ENCODE measurements at regions not wholly inside any gene's neighbourhood (a gene's known extent, or its start where the extent isn't known, plus 50 kb on each side); places are given as distances from the start of the nearest gene placed in this dataset.
"Not testable (repeated sequence)": the region's sequence is repeated elsewhere in the genome, so short reads cannot be mapped to it uniquely, and the experiment has no call there.

DNA sequence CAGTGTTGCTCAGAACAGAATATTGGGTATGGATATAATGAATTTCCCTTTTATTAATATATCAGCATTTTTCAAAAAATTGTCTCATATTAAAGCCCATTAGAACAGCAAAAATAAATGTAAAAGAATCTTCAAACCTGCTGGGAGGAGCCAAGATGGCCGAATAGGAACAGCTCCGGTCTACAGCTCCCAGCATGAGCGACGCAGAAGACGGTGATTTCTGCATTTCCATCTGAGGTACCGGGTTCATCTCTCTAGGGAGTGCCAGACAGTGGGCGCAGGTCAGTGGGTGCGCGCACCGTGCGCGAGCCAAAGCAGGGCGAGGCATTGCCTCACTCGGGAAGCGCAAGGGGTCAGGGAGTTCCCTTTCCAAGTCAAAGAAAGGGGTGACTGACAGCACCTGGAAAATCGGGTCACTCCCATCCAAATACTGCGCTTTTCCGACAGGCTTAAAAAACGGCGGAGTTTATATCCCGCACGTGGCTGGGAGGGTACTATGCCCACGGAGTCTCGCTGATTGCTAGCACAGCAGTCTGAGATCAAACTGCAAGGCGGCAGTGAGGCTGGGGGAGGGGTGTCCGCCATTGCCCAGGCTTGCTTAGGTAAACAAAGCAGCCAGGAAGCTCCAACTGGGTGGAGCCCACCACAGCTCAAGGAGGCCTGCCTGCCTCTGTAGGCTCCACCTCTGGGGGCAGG is 816.8 kb downstream of the TTLL7 start:
- H3K9me3 ChIP-seq; intact Hi-C loops (cut with DNase I; ENCODE audit: low total_unique reads): not testable (repeated sequence)

DNA sequence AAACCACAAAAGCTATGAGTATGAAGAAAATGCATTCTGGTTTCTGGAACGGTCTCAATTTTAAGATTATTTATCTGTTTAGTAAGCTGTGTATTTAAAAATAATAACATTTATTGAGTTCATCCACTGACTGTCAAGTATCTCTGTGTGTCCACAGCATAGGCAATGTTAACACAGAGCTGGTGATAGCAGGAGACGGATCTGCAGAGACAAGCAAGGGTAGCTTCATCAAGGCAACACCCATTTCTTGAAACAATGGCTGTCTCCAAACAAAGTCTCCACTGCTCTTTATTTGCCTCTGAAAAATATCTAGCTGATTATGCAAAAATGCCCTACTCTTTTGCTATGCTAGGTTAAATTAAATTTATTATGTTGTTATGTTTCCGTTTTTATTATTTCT is 818.3 kb downstream of the TTLL7 start:
- H3K27ac ChIP-seq; in situ Hi-C loops (cut with MboI; ENCODE audit: low sequenced_read_pairs in 4 of 4); DNase-seq; H3K27me3 ChIP-seq; H3K9me3 ChIP-seq; ATAC-seq; intact Hi-C loops (cut with DNase I; ENCODE audit: low total_unique reads); H3K36me3 ChIP-seq; H3K4me1 ChIP-seq; H3K4me3 ChIP-seq: not testable (repeated sequence)

More for the DNA sequence above, 816.8 kb downstream of the TTLL7 start:
- H3K4me3 ChIP-seq; in situ Hi-C loops (cut with MboI; ENCODE audit: low sequenced_read_pairs in 4 of 4); ATAC-seq; H3K27me3 ChIP-seq; DNase-seq; H3K27ac ChIP-seq; H3K4me1 ChIP-seq; H3K36me3 ChIP-seq: not testable (repeated sequence)

- DNase-seq; ATAC-seq; H3K4me1 ChIP-seq; H3K9me3 ChIP-seq; intact Hi-C loops (cut with DNase I; ENCODE audit: low total_unique reads); in situ Hi-C loops (cut with MboI; ENCODE audit: low sequenced_read_pairs in 4 of 4); H3K36me3 ChIP-seq; H3K27me3 ChIP-seq; H3K27ac ChIP-seq; H3K4me3 ChIP-seq: not testable (repeated sequence)
Observed at GRCh38 chr1:83167634-83168033, 831.3 kb downstream of the TTLL7 start.

DNA sequence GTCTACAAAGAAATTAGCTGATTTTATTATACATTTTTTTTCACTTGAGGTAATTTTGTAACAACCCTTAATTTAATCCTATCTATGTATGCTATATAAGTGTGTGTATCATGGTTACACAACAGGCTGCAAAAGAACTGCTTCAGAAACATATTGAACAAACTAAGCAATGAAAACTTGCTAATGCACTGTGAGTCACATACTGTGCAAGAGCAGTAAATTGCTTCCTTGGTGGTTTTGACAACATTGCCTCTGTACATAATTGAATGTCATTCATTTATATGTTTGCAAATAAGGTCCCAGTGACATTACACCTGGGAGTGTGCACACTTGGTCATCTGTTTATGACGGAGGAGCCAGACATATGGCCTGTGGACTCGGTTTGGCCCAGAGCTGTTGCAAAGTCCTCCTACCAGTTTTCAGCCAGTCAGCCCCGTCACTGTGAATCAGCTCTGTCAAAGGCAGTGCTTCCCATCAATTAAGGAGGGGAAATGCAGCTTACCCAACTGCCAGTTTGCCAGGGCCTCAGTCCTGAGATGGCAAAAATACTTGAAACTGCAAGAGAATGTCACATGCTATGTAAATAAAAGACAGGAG is 835.0 kb downstream of the TTLL7 start:
- in situ Hi-C loops (cut with MboI; ENCODE audit: low sequenced_read_pairs in 4 of 4): not testable (repeated sequence)

DNA sequence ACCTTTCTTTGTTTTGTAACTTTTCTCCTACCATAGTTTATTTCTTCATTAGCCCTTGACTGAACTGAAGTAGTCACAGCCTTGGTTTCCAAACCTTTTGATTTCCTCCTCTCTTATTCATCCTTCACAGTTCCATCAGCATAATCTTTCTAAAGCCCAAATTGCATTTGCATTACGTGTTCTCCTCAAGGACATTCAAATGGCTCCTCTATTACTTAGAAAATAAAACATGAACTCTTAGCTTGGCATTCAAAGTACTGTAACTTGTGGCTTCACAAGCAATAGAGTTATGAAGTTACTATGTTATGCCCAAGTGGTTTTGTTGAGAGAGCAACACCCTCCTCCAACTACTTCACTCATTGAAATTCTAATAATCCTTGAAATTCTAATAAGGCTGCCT is 840.0 kb downstream of the TTLL7 start:
- intact Hi-C loops (cut with DNase I; ENCODE audit: low total_unique reads); H3K27ac ChIP-seq; H3K4me3 ChIP-seq; H3K9me3 ChIP-seq; in situ Hi-C loops (cut with MboI; ENCODE audit: low sequenced_read_pairs in 4 of 4); H3K4me1 ChIP-seq; ATAC-seq; DNase-seq; H3K36me3 ChIP-seq; H3K27me3 ChIP-seq: not testable (repeated sequence)

More for the DNA sequence above, 835.0 kb downstream of the TTLL7 start:
- H3K36me3 ChIP-seq; ATAC-seq; H3K9me3 ChIP-seq; H3K4me3 ChIP-seq; H3K27ac ChIP-seq; H3K27me3 ChIP-seq; DNase-seq; H3K4me1 ChIP-seq; intact Hi-C loops (cut with DNase I; ENCODE audit: low total_unique reads): not testable (repeated sequence)

- DNase-seq; H3K9me3 ChIP-seq; in situ Hi-C loops (cut with MboI; ENCODE audit: low sequenced_read_pairs in 4 of 4); H3K36me3 ChIP-seq; H3K4me3 ChIP-seq; H3K27ac ChIP-seq; ATAC-seq; H3K27me3 ChIP-seq; H3K4me1 ChIP-seq; intact Hi-C loops (cut with DNase I; ENCODE audit: low total_unique reads): not testable (repeated sequence)
Observed at GRCh38 chr1:83154306-83154705, 844.6 kb downstream of the TTLL7 start.

DNA sequence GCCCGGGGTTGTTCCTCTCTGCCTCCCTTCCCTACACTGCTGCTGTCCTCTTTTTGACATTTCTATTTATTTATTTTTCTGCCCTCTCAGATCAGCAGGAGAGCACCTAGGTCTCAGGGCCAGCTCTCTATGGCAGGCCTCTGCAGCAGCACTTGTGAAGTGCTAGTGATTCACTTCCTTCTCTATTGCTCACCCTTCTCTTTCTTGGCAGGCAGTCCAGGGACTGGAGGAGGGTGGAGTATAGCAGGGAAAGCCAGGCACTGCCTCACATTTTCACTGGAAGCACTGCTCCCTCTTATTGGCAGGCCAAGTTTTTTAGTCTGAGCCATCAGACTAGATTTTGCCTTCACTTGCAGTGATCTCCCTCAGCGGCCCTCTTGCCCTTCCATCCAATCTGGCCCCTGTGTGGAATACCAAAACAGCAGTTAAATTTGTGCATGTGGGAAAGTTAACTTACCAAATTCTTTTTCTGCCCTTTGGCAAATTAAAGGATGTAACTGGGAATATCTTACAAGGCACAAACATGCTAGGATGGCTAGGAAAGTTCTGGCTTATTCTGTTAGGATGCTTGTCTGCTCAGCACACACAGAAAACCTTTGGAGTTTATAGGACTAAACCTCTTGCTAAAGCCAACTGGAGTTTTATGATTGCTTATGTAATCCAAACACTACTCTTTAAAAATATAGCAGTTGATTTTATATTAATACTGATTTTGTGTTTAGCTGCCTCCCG is 847.6 kb downstream of the TTLL7 start:
- ATAC-seq (peak; percentile 93 to 97), DNase-seq (peak; percentile 5 to 40)
- H3K9me3 ChIP-seq; H3K36me3 ChIP-seq; H3K4me3 ChIP-seq; in situ Hi-C loops (cut with MboI; ENCODE audit: low sequenced_read_pairs in 4 of 4); H3K27me3 ChIP-seq; H3K27ac ChIP-seq; intact Hi-C loops (cut with DNase I; ENCODE audit: low total_unique reads); H3K4me1 ChIP-seq: not testable (repeated sequence)

GRCh38 chr1:83150479-83150878 is 848.5 kb downstream of the TTLL7 start:
- in situ Hi-C loops (cut with MboI; ENCODE audit: low sequenced_read_pairs in 4 of 4); H3K4me1 ChIP-seq; H3K4me3 ChIP-seq; intact Hi-C loops (cut with DNase I; ENCODE audit: low total_unique reads); H3K36me3 ChIP-seq; DNase-seq; H3K9me3 ChIP-seq; H3K27me3 ChIP-seq: not testable (repeated sequence)
- peak overlapping the region in 2 of 4 donors; percentile 23 to 31 for H3K27ac ChIP-seq
- ATAC-seq: peak in 1 of 2 donors; percentile 26

DNA sequence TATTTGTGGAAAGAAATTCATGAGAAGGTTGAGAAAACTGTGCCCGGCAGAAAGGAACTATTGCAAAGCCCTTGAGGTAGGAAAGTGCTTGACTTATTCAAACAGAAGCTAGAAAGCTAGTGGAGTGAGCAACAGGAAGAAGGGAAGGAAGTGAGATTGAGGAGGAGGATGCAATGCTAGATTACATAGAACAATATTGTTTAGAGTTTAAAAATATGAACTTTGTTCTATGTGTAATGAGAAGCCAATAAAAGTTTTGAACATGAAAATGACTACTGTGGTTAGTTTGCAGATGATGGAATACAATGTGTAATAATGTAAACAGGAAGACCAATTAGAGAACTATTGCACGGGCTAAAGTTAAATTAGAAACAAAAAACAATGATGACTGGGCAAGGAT is 853.1 kb downstream of the TTLL7 start:
- H3K4me1 ChIP-seq; ATAC-seq; intact Hi-C loops (cut with DNase I; ENCODE audit: low total_unique reads); H3K36me3 ChIP-seq; H3K9me3 ChIP-seq; DNase-seq; in situ Hi-C loops (cut with MboI; ENCODE audit: low sequenced_read_pairs in 4 of 4); H3K27me3 ChIP-seq; H3K27ac ChIP-seq; H3K4me3 ChIP-seq: not testable (repeated sequence)

- ATAC-seq; H3K9me3 ChIP-seq; H3K27ac ChIP-seq; H3K4me3 ChIP-seq; in situ Hi-C loops (cut with MboI; ENCODE audit: low sequenced_read_pairs in 4 of 4); H3K27me3 ChIP-seq; intact Hi-C loops (cut with DNase I; ENCODE audit: low total_unique reads); H3K36me3 ChIP-seq; H3K4me1 ChIP-seq; DNase-seq: not testable (repeated sequence)
Observed at GRCh38 chr1:83142802-83143201, 856.1 kb downstream of the TTLL7 start.

- in situ Hi-C loops (cut with MboI; ENCODE audit: low sequenced_read_pairs in 4 of 4); DNase-seq: not testable (repeated sequence)
Observed at GRCh38 chr1:83135524-83136157, 863.3 kb downstream of the TTLL7 start.

More at GRCh38 chr1:83135524-83136157, 863.3 kb downstream of the TTLL7 start:
- H3K36me3 ChIP-seq; H3K9me3 ChIP-seq; ATAC-seq; H3K4me1 ChIP-seq; intact Hi-C loops (cut with DNase I; ENCODE audit: low total_unique reads); H3K4me3 ChIP-seq; H3K27ac ChIP-seq; H3K27me3 ChIP-seq: not testable (repeated sequence)

Data from gastrocnemius medialis (tissue), 4 donors.